NCI-H524 treated with DMSO at 0.1 percent for 48 hours (cell line): ENCODE measurements at regions not wholly inside any gene's neighbourhood (a gene's known extent, or its start where the extent isn't known, plus 50 kb on each side); places are given as distances from the start of the nearest gene placed in this dataset.

Source experiments
- DNase-seq: peaks from one replicate; lab custom pipeline; 2025; lab: John Stamatoyannopoulos, UW

GRCh38 chr2:120866071-120866470 lies 130.4 kb downstream of the GLI2 start:
- DNase-seq: no peak

GRCh38 chr2:120866483-120867140 lies 130.9 kb downstream of the GLI2 start:
- DNase-seq: no peak

- no peak for DNase-seq
Observed at GRCh38 chr2:120867290-120868241, 131.9 kb downstream of the GLI2 start.

- no peak for DNase-seq
Observed at GRCh38 chr2:120868366-120868765, 132.7 kb downstream of the GLI2 start.

- no peak for DNase-seq
Observed at GRCh38 chr2:120869036-120869729, 133.5 kb downstream of the GLI2 start.

GRCh38 chr2:120869730-120870466 lies 134.2 kb downstream of the GLI2 start:
- no peak for DNase-seq

- DNase-seq: no peak
Observed at GRCh38 chr2:120870467-120870788, 134.8 kb downstream of the GLI2 start.

GRCh38 chr2:120871016-120871635 lies 135.5 kb downstream of the GLI2 start:
- no peak for DNase-seq

GRCh38 chr2:120871881-120872620 lies 136.4 kb downstream of the GLI2 start:
- no peak for DNase-seq

- DNase-seq: no peak
Observed at GRCh38 chr2:120873958-120874887, 138.6 kb downstream of the GLI2 start.

- no peak for DNase-seq
Observed at GRCh38 chr2:120874888-120875275, 139.2 kb downstream of the GLI2 start.

GRCh38 chr2:120875431-120875830 lies 139.8 kb downstream of the GLI2 start:
- peak; percentile 72 for DNase-seq

GRCh38 chr2:120876526-120877280 lies 141.0 kb downstream of the GLI2 start:
- DNase-seq: no peak

- DNase-seq: no peak
Observed at GRCh38 chr2:120877409-120877808, 141.7 kb downstream of the GLI2 start.

- no peak for DNase-seq
Observed at GRCh38 chr2:120878970-120879369, 143.3 kb downstream of the GLI2 start.

- peak; percentile 32 for DNase-seq
Observed at GRCh38 chr2:120879431-120880295, 144.0 kb downstream of the GLI2 start.

GRCh38 chr2:120880381-120880780 lies 144.7 kb downstream of the GLI2 start:
- DNase-seq: no peak
